ENCODE measurements at regions not wholly inside any gene's neighbourhood (a gene's known extent, or its start where the extent isn't known, plus 50 kb on each side); places are given as distances from the start of the nearest gene placed in this dataset.

- no peak for DNase-seq
Observed at GRCh38 chr16:8519179-8519578, 71.1 kb downstream of the TMEM114 start.

DNA sequence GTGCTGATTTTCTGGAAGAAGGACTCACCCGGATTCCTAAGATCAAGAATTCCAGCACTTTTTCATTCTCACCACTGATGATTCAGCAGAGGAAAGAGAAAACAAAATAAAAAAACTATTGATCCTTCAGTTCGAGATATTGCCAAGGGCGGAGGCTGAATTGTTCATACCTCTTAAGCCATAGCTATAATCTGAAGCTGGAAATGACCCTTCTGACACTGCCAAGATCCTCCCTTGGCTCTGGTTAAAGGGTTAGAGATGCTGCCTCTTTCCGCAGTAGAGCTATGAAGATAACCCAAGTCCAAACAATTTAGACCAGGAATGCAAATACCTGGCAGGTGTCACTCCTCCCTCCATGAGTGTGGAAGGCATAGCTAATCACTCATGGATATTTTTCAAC lies 73.0 kb downstream of the TMEM114 start:
- no peak for DNase-seq

DNA sequence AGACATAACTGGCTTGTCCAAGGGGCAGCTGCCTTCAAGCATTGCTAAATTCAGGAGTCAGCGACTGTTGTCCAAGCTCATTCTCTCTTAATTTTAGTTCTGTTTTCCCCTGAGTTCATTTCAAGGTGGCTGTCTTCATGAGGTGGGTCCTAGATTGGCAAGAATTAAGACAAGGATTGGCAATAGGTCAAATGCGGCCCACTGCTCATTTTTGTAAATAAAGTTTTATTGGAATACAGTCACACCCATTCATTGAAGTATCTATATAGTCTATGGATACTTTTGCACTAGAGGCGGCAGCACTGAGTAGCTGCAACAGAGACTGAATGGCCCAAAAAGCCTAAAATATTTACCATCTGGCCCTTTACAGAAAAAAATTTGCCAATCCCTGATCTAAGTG lies 73.8 kb downstream of the TMEM114 start:
- no peak for DNase-seq

DNA sequence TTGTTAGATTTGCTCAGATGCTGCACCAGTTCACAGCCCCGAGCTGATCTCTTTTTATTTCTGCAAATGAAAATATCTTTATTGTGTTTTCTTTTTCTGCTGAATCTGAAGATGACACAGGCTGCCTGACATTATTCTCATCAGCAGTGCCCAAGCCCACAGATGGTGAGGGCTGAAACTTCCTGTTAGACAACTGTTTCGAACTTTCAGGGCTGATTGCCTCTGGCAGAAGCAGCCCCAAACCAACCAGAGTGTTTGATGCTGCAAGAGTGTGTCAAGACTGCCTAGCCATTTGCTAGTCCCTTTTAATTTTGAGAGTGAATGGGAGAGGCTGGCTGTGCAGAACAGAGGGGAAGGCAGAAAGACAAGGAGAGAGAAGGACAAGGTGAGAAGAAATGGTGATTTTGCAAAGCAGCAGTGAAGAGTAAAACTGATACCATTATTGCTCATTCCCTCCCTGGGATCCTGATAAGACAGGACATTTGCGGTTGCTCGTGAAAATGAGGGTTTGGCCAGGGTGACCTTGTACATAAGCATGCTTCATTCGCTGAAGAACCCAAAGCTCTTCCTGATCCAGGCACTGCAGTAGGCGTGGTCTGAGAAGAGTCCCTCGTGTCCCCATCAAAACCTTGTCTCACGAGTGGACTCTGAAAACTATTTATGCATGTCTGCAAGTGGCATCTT lies 77.2 kb downstream of the TMEM114 start:
- no peak for DNase-seq

DNA sequence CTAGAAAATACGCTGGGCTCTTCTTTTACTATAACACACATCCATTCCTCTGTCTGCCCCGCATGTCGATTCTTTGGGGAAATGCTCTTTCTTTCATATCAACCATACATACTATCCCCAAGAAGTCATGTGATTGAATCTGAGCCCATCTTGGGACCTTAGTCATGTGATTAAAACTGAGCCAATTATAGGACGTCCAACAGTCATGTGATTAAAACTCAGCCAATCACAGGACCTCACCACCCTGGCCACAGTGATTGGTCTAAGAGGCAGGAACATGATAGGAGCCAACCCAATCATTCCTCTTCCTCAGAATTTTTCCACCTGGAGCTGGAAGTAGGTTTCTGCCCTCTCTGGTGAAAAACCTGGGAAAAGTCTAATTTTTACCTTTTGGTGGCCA lies 78.8 kb downstream of the TMEM114 start:
- no peak for DNase-seq

DNA sequence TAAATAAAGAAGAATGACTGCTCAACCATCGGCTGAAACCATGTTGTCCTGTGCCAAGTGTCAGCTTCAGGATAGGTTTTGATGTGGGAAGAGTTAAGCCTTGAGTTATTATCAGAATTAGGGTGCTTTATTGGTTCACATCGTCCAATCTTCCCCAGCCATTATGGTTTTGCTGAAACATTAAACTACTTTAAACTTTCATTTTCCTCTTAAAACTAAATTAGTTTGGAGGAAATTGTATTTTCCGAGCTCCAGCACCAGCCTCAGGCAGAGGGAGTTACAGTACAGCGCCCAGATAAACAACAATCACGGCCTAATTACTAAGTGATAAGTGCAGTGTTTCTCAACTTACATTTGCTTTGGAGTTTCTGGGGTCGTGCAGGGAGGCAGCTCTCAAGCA lies 80.2 kb downstream of the TMEM114 start:
- DNase-seq: no peak

- DNase-seq: no peak
Observed at GRCh38 chr16:8505327-8505991, 84.9 kb downstream of the TMEM114 start.

- DNase-seq: no peak
Observed at GRCh38 chr16:8502446-8502845, 87.9 kb downstream of the TMEM114 start.

- DNase-seq: no peak
Observed at GRCh38 chr16:8500351-8500750, 90.0 kb downstream of the TMEM114 start.

DNA sequence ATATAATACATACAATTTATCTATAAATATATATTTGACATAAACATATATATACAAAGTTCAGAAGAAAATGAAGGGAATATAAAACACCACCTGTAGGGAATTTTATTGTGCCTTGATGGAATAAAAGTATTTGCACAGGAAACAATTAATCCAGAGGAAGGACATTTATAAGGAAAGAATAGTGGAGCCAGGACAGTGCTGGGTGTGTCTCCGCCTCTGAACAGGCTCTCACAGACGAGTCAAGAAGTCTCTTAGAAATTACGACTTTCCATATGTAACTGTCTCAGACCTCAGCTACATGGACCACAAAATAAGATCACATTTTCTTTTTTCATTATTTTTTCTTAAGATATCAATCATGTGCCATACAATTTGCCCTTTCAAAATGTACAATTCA lies 93.9 kb downstream of the TMEM114 start:
- no peak for DNase-seq

DNA sequence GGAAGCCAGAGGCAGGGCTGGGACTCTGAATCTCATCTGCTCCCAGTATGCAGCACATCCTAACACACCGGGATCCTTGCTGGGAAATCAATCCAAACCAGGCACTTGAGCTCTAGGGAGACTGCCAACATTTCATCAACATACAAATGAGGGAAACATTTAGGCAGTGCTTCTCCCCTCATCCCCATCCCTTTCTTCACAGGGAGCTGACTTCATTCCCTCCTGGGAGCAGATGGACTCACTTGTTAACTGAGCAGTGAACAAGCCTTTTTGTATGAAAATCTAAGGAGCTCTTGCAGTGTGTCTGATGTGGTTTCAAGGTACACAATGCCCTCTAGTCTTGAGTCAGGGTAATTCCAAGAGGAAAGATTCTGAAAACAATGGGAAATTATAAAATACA lies 96.3 kb downstream of the TMEM114 start:
- no peak for DNase-seq

DNA sequence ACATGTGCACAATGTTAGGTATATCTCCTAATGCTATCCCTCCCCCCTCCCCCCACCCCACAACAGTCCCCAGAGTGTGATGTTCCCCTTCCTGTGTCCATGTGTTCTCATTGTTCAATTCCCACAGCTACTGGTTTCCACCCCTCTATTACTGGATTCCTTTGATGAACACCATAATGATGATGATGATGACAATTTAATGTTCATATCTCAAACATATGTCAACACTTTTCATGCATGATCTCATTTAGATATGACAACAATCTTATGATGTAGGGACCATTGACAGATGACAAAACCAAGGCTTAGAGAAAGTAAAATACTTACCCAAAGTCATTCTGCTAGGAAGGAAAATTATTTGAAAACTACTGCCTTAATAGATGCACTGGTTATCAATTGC lies 97.6 kb downstream of the TMEM114 start:
- DNase-seq: no peak

DNA sequence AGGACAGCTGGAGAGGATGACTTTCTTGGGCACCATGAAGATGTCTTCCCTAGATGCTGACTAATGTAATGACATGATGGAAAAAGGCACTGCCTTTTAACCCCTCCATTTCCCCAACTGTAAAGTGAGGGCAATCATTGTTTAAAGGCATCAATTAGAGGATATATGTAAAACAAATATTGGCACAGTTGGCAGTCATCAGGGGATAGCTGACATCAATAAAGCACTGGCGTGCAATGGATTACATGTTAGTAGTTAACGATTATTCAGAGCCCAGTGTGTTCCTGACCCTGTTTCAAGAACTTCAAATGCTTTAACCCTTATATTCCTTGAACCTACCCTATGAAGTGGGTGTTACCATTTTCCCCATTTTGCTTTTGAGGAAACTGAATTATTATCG lies 100.7 kb downstream of the TMEM114 start:
- no peak for DNase-seq

GRCh38 chr16:8486985-8487384 lies 103.3 kb downstream of the TMEM114 start:
- DNase-seq: no peak

DNA sequence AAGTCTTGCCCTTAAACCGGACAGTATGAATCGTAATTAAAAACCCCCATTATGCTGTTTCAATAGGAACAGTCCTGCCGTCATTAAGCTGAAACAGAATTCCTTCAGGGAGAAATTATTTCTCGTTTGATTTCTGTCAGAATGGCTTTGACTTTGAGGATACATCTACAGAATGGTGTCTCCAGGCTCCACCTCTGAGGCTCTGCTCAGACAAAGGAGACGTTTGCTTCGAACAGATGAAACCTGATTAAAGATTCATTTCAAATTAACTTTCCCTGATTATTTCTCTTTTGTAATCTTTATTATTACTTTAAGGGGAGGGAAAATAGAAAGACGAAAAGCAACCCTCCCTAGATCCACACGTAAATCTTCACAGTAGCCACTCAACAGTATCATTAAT lies 106.9 kb downstream of the TMEM114 start:
- no peak for DNase-seq

DNA sequence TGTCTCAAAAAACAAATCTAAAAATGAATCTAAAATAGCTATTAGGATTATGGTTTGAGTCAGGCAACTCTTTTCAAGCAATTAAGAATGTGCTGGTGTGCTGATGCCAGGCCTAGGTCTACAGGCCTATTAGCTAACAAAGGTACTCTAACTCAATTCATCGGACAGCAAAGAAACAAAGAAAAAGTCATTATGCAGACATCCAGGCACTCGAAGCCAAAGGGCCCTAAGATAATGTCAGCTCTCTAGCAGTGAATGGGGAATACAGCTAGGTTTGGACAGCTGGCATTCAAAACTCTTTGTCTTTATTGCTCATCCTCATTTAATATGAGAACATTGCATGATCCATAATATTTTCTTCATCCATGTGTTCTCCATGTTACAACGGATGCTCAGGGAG lies 108.5 kb downstream of the TMEM114 start:
- no peak for DNase-seq

- no peak for DNase-seq
Observed at GRCh38 chr16:8476824-8477223, 113.5 kb downstream of the TMEM114 start.

GRCh38 chr16:8474587-8474986 lies 115.7 kb downstream of the TMEM114 start:
- DNase-seq: no peak

DNA sequence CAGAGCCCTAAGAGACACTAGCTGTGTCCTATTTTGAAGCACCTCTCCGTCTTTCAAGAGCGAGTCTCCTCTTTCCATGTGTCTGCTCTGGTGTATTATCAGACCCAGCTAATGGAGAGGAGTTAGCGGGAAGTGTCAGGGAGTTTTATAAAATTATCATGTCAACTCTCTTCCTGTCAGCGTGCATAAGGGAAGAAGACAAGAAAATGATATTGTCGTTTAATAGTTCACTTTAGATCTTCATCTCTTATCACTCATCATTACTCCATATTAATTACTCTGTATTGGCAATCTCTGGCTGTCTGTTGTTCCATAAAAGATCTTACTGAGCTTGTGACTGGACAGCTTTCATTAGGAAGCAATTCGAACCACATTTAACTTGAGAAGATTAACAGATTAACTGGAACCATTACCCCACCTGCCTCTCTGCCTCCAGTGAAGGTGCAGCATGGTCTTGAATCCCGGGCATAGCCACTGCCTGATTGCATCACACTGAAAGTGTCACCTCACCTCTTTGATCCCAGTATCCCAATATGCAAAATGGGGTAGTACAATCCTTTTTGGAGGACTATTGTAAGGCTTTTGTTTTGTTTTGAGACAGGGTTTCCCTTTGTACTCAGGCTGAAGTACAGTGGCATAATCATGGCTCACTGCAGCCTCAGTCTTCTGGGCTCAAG lies 121.1 kb downstream of the TMEM114 start:
- DNase-seq: no peak

DNA sequence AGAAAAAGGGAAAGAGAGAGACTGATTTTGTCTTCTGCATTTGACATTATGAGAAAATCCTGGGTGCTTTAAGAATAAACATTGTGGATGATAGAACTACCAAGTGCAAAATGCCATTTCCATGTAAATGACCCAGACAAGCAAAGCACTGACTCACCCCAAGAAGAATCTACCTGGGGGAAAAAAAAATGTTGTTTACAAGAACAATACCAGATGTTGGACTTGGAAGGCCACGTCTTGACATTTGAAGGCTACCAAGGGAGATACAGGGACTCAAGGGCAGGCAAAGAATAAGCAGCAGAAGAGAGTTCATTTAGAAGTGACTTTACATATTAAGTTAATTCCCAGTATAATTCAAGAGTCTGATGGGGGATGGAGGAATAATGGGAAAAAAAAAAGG lies 125.3 kb downstream of the TMEM114 start:
- DNase-seq: no peak

GRCh38 chr16:8459085-8459733 lies 131.1 kb downstream of the TMEM114 start:
- DNase-seq: no peak

GRCh38 chr16:8458481-8459046 lies 131.7 kb downstream of the TMEM114 start:
- DNase-seq: no peak

DNA sequence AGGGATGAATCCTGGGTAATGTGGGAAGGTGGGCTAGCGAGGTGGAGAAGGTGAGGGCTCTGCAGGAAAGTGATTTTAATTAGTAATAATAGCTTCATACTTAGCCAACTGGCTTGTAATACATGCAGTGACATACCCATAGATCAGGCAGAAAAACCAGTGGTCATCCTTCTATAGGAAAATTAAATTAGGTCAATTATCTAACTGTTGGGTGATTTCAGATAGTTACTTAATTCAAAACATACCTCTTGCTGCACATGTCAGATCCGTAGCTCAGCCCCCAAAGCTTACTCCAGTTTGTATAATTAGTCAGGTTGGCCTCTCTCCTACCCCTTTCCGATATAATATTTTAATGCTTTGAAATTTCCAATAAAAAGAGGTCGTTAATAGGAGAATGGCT lies 137.0 kb downstream of the TMEM114 start:
- DNase-seq: no peak

Measured in skin of body (tissue), 1 donor.